H1 (cell line): ENCODE measurements at regions not wholly inside any gene's neighbourhood (a gene's known extent, or its start where the extent isn't known, plus 50 kb on each side); places are given as distances from the start of the nearest gene placed in this dataset.

Source experiments
- TF ChIP-seq, protein P1 (sequence below): fragments of 300-600 bp; sonication (generic); IDR thresholded peaks from 2 replicates; pipeline ENCODE4 v1.7.1; 2012; ENCODE audit warnings: low read length, moderate library complexity, mild to moderate bottlenecking, inconsistent platforms; ENCODE audit not compliant: insufficient replicate concordance

DNA sequence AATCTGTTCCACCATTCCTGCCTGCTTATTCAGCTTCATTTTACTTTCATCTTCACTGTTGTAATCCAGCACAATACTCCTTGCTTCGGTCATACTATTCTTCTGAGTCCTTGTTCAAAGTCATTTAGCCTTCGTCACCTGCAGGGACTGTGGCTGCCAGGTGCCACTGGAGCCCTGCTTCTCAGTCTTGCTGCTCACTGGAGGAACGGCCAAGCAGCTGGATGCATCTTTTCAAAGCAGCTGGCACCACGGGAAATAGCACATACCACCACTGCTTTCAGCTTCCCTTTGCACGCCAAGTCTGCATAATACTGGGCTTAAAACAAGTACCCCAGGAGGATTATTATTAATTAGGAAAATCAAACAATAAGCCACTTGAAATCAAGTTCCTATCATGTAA lies 287.6 kb downstream of the BCHE start (continued):
- TF ChIP-seq, protein P1, sequence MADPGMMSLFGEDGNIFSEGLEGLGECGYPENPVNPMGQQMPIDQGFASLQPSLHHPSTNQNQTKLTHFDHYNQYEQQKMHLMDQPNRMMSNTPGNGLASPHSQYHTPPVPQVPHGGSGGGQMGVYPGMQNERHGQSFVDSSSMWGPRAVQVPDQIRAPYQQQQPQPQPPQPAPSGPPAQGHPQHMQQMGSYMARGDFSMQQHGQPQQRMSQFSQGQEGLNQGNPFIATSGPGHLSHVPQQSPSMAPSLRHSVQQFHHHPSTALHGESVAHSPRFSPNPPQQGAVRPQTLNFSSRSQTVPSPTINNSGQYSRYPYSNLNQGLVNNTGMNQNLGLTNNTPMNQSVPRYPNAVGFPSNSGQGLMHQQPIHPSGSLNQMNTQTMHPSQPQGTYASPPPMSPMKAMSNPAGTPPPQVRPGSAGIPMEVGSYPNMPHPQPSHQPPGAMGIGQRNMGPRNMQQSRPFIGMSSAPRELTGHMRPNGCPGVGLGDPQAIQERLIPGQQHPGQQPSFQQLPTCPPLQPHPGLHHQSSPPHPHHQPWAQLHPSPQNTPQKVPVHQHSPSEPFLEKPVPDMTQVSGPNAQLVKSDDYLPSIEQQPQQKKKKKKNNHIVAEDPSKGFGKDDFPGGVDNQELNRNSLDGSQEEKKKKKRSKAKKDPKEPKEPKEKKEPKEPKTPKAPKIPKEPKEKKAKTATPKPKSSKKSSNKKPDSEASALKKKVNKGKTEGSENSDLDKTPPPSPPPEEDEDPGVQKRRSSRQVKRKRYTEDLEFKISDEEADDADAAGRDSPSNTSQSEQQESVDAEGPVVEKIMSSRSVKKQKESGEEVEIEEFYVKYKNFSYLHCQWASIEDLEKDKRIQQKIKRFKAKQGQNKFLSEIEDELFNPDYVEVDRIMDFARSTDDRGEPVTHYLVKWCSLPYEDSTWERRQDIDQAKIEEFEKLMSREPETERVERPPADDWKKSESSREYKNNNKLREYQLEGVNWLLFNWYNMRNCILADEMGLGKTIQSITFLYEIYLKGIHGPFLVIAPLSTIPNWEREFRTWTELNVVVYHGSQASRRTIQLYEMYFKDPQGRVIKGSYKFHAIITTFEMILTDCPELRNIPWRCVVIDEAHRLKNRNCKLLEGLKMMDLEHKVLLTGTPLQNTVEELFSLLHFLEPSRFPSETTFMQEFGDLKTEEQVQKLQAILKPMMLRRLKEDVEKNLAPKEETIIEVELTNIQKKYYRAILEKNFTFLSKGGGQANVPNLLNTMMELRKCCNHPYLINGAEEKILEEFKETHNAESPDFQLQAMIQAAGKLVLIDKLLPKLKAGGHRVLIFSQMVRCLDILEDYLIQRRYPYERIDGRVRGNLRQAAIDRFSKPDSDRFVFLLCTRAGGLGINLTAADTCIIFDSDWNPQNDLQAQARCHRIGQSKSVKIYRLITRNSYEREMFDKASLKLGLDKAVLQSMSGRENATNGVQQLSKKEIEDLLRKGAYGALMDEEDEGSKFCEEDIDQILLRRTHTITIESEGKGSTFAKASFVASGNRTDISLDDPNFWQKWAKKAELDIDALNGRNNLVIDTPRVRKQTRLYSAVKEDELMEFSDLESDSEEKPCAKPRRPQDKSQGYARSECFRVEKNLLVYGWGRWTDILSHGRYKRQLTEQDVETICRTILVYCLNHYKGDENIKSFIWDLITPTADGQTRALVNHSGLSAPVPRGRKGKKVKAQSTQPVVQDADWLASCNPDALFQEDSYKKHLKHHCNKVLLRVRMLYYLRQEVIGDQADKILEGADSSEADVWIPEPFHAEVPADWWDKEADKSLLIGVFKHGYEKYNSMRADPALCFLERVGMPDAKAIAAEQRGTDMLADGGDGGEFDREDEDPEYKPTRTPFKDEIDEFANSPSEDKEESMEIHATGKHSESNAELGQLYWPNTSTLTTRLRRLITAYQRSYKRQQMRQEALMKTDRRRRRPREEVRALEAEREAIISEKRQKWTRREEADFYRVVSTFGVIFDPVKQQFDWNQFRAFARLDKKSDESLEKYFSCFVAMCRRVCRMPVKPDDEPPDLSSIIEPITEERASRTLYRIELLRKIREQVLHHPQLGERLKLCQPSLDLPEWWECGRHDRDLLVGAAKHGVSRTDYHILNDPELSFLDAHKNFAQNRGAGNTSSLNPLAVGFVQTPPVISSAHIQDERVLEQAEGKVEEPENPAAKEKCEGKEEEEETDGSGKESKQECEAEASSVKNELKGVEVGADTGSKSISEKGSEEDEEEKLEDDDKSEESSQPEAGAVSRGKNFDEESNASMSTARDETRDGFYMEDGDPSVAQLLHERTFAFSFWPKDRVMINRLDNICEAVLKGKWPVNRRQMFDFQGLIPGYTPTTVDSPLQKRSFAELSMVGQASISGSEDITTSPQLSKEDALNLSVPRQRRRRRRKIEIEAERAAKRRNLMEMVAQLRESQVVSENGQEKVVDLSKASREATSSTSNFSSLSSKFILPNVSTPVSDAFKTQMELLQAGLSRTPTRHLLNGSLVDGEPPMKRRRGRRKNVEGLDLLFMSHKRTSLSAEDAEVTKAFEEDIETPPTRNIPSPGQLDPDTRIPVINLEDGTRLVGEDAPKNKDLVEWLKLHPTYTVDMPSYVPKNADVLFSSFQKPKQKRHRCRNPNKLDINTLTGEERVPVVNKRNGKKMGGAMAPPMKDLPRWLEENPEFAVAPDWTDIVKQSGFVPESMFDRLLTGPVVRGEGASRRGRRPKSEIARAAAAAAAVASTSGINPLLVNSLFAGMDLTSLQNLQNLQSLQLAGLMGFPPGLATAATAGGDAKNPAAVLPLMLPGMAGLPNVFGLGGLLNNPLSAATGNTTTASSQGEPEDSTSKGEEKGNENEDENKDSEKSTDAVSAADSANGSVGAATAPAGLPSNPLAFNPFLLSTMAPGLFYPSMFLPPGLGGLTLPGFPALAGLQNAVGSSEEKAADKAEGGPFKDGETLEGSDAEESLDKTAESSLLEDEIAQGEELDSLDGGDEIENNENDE: no peak
- TF ChIP-seq, all 59 proteins: peak for 0
